ENCODE measurements at regions not wholly inside any gene's neighbourhood (a gene's known extent, or its start where the extent isn't known, plus 50 kb on each side); places are given as distances from the start of the nearest gene placed in this dataset.

DNA sequence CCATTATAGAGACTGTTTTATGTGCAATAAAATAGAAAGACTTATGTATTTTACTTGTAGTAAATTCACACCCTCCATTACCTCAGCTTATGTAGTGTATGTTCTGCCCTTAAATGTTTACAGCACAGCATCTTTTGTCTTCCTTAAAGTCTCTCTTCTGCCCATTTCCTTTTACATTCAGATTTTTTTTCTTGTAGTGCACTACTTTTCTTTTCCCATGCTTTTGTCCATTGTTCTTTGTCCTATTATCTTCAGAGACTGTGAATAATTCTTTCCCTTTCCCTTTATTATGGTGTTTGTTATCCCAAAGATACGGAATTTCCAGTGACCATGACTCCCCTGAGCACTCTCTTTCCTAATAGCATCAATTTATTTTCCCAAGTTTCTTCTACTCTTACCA lies 66.1 kb upstream of the TYRP1 start:
- no TSS peak for BruUV-seq (replicated peaks)
- Histone ChIP-seq H3K9me3 (ENCODE audit: insufficient read depth, low read depth) (no peaks in the 10 kb centered on the region), H2AFZ (no peak overlapping the region), H3K4me1 (replicated peaks; ENCODE audit: insufficient read depth) (no peaks in the 10 kb centered on the region), H3K4me2 (no peak overlapping the region), H3K9me2 (ENCODE audit: insufficient read depth) (no peaks in the 10 kb centered on the region), H3F3A (ENCODE audit: insufficient read depth, low read depth) (no peaks in the 10 kb centered on the region), H4K20me1 (ENCODE audit: insufficient read depth) (no peaks in the 10 kb centered on the region), H3K79me2 (ENCODE audit: low read depth) (no peaks in the 10 kb centered on the region), H3K36me3 (ENCODE audit: low read depth) (no peaks in the 10 kb centered on the region), H3K27me3 (ENCODE audit: insufficient read depth, low read depth) (no peaks in the 10 kb centered on the region), H3K4me3 (no peak overlapping the region), H3K27ac (no peak overlapping the region)
- POLR2A ChIA-PET (ENCODE audit: unreplicated experiment), result no interaction called here
- CTCF ChIA-PET, result no interaction called here
- intact Hi-C loops (cut with micrococcal nuclease; ENCODE audit: unreplicated experiment), result loop anchor here (10.0 kb wide), 1 partner anchor 72 kb away; no protein-coding TSS in a partner anchor
- DNase-seq, result no peak
- TF ChIP-seq, protein P1, sequence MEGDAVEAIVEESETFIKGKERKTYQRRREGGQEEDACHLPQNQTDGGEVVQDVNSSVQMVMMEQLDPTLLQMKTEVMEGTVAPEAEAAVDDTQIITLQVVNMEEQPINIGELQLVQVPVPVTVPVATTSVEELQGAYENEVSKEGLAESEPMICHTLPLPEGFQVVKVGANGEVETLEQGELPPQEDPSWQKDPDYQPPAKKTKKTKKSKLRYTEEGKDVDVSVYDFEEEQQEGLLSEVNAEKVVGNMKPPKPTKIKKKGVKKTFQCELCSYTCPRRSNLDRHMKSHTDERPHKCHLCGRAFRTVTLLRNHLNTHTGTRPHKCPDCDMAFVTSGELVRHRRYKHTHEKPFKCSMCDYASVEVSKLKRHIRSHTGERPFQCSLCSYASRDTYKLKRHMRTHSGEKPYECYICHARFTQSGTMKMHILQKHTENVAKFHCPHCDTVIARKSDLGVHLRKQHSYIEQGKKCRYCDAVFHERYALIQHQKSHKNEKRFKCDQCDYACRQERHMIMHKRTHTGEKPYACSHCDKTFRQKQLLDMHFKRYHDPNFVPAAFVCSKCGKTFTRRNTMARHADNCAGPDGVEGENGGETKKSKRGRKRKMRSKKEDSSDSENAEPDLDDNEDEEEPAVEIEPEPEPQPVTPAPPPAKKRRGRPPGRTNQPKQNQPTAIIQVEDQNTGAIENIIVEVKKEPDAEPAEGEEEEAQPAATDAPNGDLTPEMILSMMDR (conservative IDR thresholded peaks at IDR 0.05), result no peak
- TF ChIP-seq EZH2 (IDR thresholded peaks at IDR 0.05; ENCODE audit: low read depth), result no peak

- no TSS peak for BruUV-seq (replicated peaks)
- Histone ChIP-seq H3K4me3 (no peak overlapping the region), H3K27me3 (ENCODE audit: insufficient read depth, low read depth) (no peaks in the 10 kb centered on the region), H3F3A (ENCODE audit: insufficient read depth, low read depth) (no peaks in the 10 kb centered on the region), H3K4me1 (replicated peaks; ENCODE audit: insufficient read depth) (no peaks in the 10 kb centered on the region), H3K4me2 (no peak overlapping the region), H2AFZ (no peak overlapping the region), H3K36me3 (ENCODE audit: low read depth) (no peaks in the 10 kb centered on the region), H3K9me3 (ENCODE audit: insufficient read depth, low read depth) (no peaks in the 10 kb centered on the region), H3K79me2 (ENCODE audit: low read depth) (no peaks in the 10 kb centered on the region), H3K27ac (no peak overlapping the region), H4K20me1 (ENCODE audit: insufficient read depth) (no peaks in the 10 kb centered on the region), H3K9me2 (ENCODE audit: insufficient read depth) (no peaks in the 10 kb centered on the region)
- DNase-seq, result no peak
- intact Hi-C loops (cut with micrococcal nuclease; ENCODE audit: unreplicated experiment), result loop anchor here (10.0 kb wide), 1 partner anchor 74 kb away; no protein-coding TSS in a partner anchor
- CTCF ChIA-PET, result no interaction called here
- TF ChIP-seq EZH2 (IDR thresholded peaks at IDR 0.05; ENCODE audit: low read depth), result no peak
- TF ChIP-seq, protein P1 (conservative IDR thresholded peaks at IDR 0.05), result no peak
- POLR2A ChIA-PET (ENCODE audit: unreplicated experiment), result no interaction called here
Measured at GRCh38 chr9:12628546-12628945, 64.6 kb upstream of the TYRP1 start.

DNA sequence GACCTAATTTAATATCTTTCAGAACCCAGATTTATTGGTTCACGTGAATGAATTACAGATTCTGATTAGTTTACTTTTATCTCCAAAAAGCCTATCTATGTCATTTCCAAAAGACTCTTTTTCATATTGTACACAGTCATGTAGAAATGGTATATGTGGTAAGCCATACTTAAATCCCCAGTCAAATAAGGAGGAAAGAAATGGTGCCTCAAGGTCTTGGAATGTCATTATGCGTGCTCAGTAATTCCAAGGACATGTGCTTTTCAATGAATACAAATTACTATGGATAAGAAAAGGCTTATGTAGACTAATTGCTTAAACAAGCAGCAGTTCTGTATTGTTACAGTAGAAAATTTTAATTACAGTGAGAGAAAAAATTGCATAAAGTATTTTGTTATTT lies 64.1 kb upstream of the TYRP1 start:
- Histone ChIP-seq H3K9me3 (ENCODE audit: insufficient read depth, low read depth) (no peaks in the 10 kb centered on the region), H3K4me1 (replicated peaks; ENCODE audit: insufficient read depth) (no peaks in the 10 kb centered on the region), H3K4me2 (no peak overlapping the region), H3K27me3 (ENCODE audit: insufficient read depth, low read depth) (no peaks in the 10 kb centered on the region), H3K9me2 (ENCODE audit: insufficient read depth) (no peaks in the 10 kb centered on the region), H3F3A (ENCODE audit: insufficient read depth, low read depth) (no peaks in the 10 kb centered on the region), H3K79me2 (ENCODE audit: low read depth) (no peaks in the 10 kb centered on the region), H2AFZ (no peak overlapping the region), H3K4me3 (no peak overlapping the region), H4K20me1 (ENCODE audit: insufficient read depth) (no peaks in the 10 kb centered on the region), H3K27ac (no peak overlapping the region), H3K36me3 (ENCODE audit: low read depth) (no peaks in the 10 kb centered on the region)
- intact Hi-C loops (cut with micrococcal nuclease; ENCODE audit: unreplicated experiment), result loop anchor here (10.0 kb wide), 1 partner anchor 74 kb away; no protein-coding TSS in a partner anchor
- DNase-seq, result no peak
- POLR2A ChIA-PET (ENCODE audit: unreplicated experiment), result no interaction called here
- TF ChIP-seq, protein P1 (conservative IDR thresholded peaks at IDR 0.05), result no peak
- no peak for TF ChIP-seq EZH2 (IDR thresholded peaks at IDR 0.05; ENCODE audit: low read depth)
- BruUV-seq (replicated peaks), result no TSS peak
- CTCF ChIA-PET, result no interaction called here

All from PC-9 (cell line).